GM19240 (cell line): ENCODE measurements at regions not wholly inside any gene's neighbourhood (a gene's known extent, or its start where the extent isn't known, plus 50 kb on each side); places are given as distances from the start of the nearest gene placed in this dataset.

Experiments used
- DNase-seq: peaks from one replicate; pipeline ENCODE4 v3.0.0; 2011; ENCODE audit warnings: low spot score; ENCODE audit not compliant: insufficient read length

DNA sequence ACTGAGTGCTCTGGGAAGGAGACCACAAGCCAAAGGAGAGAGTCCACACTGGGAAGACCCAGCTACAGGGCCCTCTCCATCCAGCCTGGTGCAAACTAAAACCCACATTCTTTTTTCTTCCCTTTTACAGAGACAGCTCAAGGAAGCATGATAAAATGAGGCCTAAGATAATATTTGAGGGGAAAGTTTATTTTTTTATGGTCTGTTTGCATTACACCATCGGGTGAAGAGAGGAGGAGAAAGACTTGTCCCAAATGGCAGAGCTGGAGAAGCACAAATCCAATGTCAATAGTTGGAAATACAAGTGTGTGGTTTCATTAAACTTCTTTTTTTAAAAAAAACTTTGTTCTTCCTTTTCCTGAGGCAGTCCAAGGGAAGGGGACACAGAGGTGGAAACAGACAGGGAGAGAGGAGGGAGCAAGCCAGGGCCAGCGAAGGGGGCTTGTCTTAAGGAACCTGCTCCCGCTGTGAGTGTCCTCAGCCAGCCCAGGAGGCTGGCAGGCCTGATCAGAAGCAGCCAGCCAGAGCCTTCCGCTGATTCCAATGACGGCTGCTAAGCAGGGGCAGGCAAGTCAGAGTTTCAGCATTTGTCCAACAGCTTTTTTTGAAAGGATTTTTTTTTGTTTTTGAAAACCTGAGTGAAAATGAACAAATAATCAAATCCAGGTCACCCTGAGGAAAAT is 203.8 kb upstream of the SIX2 start:
- no peak for DNase-seq

DNA sequence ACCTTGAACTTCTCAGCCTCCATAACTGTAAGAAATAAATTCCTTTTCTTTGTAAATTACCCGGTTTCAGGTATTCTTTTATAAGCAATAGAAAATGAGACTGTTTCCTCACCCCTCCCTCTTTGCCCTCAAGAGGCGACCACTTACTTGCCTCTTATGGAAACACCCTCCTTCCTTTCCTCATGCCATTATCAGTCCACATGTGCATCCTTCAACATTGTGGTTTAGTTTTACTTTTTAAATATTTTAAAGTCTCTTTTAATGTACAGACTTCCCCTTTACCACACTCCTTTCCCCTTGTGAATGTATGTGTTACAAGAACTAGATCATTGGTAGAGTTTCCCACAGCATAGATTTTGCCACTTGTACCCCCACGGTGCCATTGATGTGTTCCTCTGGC is 202.4 kb upstream of the SIX2 start:
- no peak for DNase-seq

DNA sequence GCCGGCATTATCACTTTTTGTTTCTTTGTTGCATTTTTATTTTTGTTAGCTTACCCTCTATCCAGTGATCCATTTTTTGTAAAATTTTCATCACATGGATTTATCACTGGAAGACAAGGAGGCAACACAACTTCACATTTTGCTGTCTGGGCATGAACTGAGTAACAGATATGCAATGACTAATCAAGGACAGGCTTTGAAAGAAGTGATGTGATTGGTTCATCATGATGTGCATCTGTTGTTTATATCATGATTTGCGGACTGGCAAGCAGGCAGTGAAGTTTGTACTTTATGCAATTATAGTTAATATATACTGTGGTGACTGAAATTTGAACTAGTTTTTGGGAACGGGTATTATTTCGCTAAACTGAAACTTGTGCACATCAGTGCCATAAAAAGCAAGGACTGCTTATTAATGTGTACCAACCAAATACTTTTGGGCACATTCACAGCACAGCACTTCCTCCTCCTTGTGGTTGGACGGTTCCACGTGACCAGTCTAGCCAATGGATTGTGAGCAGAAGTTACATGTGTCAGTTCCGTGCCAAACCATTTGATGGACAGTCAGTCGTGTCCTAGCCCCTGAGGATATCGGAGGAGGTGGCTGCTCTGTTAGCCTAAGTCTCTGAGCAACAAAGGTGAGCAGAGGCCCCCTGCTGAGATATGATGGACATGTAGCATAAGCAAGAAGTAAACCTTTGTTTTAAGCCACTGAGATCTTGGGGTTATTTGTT is 201.4 kb upstream of the SIX2 start:
- no peak for DNase-seq

DNA sequence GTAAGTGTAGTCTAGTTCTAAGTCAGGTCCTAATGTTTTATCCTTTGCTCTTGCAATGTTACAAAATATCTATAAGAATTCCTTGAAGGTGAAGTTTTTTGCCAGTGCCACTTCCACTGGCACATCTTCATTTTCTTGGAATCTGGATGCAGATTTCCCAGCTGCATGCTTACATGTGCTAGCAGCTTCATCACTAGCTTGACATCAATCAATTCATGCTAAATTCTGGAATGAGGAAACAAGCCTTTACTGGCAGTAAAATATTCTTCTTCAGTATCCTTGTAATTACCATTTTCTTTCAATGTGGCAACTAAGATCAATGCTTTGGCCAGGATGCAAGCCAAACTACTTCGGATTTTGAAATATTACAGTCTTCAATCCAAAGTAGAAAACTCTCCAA is 200.6 kb upstream of the SIX2 start:
- DNase-seq = no peak

DNA sequence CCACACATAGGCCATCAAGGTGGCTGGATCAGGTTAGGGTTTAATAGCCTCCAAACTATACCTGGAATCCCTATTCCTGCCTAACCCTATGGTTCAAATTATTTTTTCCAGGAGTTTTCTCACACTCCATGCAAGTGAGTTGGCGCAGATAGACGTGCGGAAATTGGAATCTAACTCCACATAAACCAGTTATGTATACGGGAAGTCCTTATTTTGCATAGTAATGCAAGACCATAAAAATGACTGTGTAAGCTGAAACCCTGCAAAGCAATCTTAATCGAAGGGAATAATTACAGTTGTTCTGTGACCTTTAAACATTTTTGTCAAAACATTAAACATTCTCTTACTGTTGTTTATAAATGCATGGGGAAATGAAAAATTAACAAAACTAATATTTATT is 200.1 kb upstream of the SIX2 start:
- DNase-seq = no peak

DNA sequence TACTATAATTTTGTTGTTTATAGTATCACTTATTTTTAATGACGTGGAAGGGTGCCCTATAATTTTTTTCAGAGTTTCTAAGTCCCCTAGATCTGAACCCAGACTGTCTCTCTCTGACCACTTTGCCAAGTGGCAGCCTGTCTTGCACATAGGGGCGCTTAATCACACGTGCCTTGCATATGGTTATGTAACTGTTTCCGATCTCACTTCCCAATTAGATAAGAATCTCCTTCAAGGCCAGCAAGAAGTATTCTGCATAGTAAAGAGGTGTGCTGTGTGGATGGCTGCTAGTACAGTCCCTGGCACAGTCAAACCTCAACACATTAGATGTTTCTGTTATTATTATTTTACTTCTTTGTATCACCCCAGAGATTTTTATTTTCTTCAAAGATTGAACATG is 197.8 kb upstream of the SIX2 start:
- DNase-seq = no peak

DNA sequence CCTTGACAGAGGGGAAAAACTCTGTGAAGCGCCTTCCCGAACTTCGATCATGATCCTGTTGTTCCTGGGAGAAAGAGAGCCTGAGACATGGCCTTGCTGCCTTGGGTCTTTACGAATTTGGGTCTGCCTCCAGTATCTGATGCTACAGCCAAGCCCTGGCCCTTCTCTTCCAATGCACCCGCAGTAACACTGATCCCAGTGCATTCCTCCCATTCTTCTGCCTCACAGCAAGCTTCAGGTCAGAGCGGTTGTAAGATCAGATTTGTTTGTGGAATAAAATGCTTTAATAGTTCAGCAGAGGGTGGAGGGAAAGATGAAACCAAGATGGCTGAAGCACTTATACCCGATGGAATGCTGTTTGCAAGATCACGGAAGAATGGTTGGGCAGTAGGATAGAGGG is 196.7 kb upstream of the SIX2 start:
- DNase-seq = no peak

DNA sequence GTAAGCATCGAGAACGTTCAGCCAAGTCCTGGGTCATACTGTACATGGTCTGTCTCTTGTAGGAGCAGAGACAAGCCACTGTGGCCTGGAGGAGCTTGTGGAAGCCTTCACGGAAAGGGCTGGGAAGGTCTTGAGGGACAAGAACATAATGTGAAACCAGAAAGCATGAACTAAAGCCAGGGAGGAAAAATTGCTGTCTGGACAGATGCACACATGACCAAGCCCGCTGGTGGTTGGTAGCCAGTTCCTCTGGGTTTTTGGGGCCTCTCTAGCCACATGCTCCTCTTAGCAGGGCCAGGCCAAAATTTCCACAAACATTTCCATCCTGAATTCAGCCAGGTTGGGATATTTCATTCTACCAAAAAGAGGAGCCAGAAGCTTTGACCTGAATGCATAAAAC is 196.2 kb upstream of the SIX2 start:
- DNase-seq = no peak

DNA sequence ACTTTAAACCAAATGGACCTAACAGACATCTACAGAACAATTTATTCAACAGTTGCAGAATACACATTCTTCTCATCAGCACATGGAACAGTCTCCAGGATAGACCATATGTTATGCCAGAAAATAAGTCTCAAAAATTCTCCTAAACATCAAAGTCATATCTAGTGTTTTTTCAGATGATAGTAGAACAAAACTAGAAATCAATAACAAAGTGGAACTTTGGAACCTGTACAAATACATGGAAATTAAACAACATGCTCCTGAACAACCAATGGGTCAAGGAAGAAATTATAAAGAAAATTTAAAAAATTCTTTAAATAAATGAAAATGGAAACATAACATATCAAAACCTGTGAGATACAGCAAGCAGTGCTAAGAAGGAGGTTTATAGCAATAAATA is 194.1 kb upstream of the SIX2 start:
- no peak for DNase-seq

DNA sequence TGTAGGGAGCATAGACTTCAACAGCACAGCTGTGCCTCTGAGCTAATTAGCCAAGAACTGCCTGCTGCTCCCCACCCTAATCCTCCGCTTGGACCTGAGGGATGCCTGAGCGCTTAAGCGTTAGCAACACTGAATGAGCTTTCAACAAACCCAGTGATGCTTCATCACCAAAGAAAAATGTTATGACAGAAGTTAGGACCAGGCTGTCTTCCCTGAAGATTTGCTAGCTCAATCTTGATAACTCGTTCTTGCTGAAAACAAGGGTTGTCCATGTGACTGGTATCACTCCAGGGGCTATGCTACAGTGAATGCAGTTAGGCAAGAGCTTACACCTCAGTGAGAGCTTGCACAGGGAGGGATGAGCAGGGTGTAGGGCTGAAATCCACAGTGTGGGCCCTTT is 190.7 kb upstream of the SIX2 start:
- no peak for DNase-seq

DNA sequence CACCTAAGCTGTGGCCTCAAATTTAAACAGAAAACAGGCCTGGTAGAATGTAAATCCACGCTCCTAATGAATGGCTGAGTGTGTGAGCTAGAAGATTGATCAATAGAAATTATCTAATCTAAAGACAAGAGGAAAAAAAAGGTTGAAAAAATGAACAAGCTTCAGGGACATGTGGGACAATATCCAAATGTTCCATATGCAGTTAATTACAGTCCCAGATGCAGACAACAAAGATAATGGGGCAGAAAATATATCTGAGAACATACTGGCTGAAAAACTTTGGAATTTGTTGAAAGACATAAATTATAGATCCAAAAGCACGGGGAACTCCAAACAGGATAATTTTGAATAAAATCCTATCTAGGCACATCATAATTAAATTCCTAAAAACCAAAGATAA is 186.7 kb upstream of the SIX2 start:
- no peak for DNase-seq

DNA sequence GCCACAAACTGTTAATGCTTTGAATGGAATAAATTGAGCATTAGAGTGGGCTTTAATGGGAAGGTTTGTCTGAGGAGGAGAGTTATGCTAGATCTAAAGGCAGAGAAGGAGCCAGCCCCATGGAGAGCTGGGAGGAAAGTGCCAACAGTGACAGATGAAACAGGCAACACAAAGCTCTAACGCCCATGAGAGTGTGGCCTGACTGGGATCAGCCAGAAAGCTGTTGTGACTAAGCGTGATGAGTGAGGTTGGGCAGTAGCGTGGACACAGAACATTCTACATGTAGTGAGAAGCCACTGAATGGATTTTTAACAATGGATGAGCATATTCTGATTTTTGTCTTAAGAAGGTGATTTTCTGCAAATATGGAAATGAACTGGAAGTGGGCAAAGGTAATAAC is 185.3 kb upstream of the SIX2 start:
- no peak for DNase-seq

DNA sequence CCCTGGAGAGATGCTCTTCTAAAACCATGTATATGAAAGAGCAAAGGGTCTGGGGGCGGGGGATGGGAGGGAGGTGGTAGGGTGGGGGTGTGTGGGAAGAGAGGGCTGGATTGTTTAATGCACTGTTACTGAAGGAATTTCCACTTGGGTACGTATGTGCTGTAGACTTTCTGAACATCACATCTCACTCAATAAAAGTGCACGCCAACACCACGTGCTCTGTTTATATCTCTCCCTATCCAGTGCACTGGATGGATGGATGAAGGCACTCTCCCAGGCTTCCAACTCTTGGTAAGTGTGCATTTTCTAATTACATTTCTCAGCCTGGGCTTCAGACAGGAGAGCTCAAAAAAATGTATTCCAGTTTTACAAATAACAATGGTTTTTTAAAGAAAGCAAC is 184.3 kb upstream of the SIX2 start:
- DNase-seq = no peak

DNA sequence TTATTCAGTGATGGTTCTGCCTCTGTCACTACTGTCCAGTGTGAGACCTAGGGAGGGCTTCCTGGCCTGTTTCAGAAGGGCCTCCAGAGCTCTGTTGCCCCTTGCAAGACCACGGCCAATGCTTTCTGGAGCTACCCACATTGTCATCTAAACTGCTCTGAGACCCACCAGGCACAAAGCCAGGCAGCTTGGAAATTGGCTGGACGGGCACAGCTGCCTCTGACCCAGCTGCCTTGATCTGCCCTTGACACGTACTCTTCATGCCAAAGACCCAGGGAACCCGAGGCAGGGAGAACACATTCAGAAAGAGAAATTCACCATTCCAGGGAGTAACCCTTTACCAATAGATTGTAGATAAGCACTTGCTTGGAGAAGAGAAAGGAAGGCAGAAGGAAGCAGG is 183.7 kb upstream of the SIX2 start:
- no peak for DNase-seq

DNA sequence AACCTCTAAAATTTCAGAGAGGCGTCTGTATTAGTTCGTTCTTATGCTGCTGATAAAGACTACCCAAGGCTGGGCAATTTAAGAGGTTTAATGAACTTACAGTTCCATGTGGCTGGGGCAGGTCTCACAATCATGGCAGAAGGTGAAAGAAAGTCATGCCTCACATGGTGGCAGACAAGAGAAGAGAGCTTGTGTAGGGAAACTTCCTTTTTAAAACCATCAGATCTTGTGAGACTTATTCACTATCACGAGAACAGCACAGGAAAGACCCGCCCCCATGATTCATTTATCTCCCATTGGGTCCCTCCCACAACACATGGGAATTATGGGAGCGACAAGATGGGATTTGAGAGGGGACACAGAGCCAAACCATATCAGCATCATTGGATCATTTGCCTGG is 183.2 kb upstream of the SIX2 start:
- no peak for DNase-seq

DNA sequence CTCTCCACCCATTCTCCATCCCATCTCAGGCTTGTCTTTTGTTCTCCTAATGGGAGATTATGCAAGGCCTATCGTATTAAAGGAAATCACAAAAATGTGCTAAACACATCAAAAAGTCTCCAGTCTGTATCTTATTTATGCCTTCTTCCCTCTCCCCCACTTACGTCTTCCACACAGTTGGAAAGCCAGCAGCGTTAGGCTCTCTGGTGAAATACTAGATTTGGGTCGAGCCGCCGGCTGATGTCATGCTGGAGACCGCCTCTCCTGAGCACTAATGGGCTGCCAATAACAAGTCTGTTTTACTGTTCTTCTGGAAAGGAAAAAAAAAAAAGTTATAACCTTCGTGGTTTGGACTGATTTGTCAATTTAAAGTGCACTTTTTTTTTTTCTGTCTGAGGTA is 182.7 kb upstream of the SIX2 start:
- no peak for DNase-seq

DNA sequence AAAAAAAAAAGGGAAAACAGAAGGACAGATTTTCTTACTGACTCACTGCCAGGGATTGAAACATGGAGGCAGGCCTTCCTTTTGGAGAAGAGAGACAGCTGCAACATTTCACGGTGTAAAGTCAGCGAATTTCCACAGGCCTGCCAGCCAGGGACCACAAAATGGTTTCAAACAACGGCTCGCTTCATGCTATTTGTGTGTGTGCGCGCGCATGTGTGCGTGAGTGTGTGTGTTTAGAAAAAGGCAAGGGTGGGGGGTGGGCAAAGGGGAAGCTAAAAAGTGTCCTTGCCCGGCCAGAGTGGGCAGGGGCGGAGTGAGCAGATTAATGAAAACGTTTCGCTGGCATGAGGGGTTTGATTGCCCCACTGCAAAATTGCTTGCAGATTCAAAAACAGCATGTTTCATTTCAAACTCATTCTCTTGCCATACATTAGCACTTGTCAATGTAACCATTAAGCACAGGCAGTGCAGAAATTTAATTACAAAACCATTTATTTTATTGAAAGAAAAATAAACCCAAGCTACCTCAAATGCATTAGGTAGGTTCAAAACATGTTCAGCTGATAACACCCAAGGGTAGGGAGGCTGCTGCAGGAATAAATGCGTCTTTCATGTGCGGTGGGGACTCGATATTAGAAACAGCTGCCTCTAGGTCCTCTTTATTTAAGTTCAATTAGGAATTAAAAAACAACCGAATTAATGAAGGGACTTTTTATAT is 182.1 kb upstream of the SIX2 start:
- no peak for DNase-seq

DNA sequence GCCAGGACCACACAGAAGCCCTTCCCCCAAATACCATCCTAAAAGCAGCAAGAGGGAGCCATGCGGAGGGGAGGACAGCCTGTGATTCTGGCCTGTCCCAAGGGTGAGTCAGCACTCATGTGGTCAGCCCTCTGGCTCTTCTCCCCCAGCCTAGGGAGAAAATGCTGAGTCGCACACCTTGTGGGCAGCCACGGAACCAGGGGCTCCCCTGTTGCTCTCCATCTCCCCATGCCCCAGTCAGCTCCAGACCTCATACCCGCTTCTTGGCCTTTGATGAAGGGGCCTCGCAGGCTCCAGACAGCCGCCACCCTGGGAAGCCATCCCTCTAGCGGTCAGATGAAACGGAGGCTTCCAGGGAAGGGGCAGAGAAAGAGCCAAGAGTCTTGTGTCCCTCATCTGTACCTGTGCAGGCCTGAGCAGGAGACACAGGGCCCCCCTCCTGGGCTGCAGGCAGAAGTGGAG is 181.3 kb upstream of the SIX2 start:
- no peak for DNase-seq

DNA sequence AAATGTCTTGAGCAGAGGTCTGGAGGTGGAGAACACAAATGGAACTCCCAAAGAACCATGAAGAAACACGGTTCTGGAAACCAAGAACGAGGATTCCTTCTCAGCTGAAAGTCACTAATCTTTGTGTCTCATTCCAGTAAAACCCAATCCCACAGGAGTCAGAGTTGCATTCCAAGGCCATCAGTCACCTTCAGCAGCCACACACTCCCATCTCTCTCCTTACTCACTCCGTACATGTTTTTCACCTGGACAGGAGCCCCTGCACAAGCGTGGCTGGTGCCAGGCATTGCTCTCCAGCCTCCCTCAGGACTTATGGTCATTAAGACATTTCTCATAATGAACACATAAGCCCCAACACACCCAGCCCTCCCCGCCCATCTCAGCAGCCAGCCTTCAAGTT is 175.4 kb upstream of the SIX2 start:
- DNase-seq = no peak

DNA sequence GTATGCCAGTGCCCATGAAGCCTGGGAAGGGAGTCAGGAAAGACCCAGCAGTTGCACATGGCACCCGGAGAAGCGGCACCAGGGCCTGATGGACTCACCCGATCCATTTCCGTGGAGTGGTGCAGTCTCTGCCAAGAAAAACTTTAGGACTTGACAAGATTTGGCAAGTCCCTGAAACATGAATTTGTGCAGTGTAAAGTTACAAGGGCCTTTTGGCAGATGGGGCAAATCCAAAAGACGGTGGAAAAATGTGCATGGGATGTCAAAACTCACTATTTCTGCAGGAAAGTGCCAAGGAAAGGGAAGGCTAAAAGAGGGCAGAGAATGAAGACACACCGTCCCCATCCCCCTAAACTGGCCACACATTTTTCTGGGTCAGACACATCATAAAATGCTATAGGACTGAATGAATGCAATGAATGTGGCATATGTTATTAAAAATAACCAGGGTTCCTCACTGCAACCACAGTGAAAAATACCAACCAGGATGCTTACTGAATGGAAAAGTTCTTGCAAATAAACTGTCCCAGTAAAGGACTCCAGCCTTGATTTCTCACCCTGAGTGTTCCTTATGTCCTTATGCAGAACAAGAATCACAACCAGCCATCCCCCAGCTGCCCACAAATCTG is 173.5 kb upstream of the SIX2 start:
- DNase-seq = no peak

DNA sequence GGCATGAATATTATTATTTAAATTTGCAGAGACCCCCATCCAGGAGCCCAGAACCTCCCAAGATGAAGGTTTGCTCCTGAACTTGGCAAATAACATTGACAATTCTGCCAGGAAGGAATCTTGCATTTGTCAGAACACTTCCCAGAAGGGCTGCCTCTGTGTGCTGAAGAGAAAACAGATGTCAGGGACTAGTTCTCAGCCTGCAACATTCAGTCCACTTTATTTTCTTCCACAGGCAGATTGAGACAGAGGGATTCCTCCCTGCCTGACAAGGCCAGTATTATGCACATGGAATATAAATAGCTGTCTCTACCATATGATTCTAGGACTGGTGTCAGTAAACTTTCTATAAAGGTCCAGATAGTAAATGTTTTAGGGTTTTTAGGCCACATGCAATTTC is 171.5 kb upstream of the SIX2 start:
- DNase-seq = no peak

DNA sequence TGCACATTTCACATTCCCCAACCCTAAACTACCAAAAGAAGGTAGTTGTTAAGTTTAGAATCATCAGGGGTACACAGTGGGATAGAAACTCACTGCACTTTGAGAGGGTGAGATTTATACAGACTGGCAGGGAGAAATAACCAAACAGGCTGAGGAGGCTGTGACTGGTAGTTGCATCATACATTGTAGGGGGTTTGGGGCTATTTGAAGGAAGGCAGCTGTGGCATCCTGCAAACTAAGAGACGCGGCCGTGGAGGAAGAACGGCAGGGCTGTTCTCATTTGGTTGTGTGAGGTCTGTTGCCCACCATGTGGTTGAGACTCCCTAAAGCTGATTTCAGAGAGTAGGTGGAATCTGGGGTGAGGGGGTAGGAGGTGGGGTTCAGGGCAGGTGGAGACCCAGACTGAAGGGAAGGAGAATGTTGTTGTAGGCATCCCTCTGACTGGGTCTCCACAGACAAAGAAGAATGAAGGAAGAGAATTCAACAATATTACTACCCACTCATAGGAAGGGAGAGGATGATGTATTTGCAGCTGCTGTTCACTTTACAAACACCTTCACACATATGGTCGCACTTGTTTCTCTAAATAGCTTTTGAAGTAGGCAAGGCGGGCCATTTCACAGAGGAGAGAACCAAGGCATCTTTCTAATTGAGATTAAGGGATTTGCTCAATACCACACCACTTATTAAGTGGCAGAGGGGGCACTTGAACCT is 170.9 kb upstream of the SIX2 start:
- no peak for DNase-seq
